ENCODE measurements at regions not wholly inside any gene's neighbourhood (a gene's known extent, or its start where the extent isn't known, plus 50 kb on each side); places are given as distances from the start of the nearest gene placed in this dataset.

DNA sequence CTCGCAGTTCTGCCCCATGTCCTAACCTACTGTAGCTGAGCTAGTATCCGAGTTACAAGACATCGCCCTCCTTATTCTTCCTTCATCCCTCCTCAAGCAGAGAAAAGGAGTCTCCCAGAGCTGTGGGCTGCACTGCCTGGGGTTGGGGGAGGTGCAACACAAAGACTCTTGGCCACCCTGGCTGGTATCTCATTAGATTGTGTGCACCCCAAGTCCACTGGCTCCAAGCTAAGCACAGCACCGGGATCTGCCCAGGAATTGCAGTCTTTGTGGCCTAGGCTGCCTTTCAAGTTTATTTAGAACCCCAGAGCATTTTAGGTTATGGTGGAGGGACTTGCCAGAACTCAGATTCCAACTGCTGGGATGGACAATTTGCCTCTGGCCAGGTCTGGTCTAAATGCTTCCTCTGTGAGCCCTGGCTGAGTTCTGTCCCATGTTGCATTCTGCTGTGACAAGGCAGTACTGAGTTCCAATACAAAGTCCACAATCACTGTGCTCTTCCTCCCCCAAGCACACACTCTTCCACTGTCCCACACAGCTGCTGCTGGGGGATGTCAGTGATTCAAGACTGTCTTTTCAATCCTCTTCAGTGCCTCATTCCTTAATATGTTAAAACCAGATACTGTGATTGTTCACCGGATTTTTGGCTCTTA lies 169.6 kb upstream of the CLEC14A start:
- TF ChIP-seq, protein P1, sequence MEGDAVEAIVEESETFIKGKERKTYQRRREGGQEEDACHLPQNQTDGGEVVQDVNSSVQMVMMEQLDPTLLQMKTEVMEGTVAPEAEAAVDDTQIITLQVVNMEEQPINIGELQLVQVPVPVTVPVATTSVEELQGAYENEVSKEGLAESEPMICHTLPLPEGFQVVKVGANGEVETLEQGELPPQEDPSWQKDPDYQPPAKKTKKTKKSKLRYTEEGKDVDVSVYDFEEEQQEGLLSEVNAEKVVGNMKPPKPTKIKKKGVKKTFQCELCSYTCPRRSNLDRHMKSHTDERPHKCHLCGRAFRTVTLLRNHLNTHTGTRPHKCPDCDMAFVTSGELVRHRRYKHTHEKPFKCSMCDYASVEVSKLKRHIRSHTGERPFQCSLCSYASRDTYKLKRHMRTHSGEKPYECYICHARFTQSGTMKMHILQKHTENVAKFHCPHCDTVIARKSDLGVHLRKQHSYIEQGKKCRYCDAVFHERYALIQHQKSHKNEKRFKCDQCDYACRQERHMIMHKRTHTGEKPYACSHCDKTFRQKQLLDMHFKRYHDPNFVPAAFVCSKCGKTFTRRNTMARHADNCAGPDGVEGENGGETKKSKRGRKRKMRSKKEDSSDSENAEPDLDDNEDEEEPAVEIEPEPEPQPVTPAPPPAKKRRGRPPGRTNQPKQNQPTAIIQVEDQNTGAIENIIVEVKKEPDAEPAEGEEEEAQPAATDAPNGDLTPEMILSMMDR (conservative IDR thresholded peaks at IDR 0.05) = no peak
- no peak for TF ChIP-seq EZH2 (IDR thresholded peaks at IDR 0.05; ENCODE audit: low read depth)
